ENCODE measurements at regions not wholly inside any gene's neighbourhood (a gene's known extent, or its start where the extent isn't known, plus 50 kb on each side); places are given as distances from the start of the nearest gene placed in this dataset.

DNA sequence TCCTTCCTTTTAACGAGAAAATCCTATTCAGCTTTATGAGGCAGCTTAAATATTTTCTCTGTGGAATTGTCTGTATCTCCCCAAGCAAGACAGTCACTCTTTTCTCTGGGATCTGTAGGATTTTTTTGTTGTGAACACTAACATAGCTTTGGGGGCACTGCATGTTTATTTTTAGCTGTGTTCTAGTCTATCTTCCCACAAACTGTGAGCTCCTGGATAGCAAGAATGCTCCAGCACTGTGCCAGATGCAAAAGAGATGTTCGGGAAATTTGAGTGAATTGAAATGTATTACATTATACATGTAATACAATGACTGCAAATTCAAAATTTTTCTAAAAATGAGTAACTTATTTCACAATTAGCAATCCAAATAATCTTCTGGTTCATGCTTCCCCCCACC is 282.2 kb downstream of the PLPP3 start:
- TF ChIP-seq, protein P1, sequence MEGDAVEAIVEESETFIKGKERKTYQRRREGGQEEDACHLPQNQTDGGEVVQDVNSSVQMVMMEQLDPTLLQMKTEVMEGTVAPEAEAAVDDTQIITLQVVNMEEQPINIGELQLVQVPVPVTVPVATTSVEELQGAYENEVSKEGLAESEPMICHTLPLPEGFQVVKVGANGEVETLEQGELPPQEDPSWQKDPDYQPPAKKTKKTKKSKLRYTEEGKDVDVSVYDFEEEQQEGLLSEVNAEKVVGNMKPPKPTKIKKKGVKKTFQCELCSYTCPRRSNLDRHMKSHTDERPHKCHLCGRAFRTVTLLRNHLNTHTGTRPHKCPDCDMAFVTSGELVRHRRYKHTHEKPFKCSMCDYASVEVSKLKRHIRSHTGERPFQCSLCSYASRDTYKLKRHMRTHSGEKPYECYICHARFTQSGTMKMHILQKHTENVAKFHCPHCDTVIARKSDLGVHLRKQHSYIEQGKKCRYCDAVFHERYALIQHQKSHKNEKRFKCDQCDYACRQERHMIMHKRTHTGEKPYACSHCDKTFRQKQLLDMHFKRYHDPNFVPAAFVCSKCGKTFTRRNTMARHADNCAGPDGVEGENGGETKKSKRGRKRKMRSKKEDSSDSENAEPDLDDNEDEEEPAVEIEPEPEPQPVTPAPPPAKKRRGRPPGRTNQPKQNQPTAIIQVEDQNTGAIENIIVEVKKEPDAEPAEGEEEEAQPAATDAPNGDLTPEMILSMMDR (IDR thresholded peaks at IDR 0.05; ENCODE audit: control extremely low read depth in 1 of 3, insufficient read depth in 1 of 3, low read depth in 1 of 3, low read length in 3 of 3), result no peak
- TF ChIP-seq POLR2A (IDR thresholded peaks at IDR 0.05; ENCODE audit: control extremely low read depth in 1 of 2, low read depth in 2 of 2, low read length in 2 of 2) (no peak), TCF12 (IDR thresholded peaks at IDR 0.05; ENCODE audit: low read depth, low read length) (no peak), RNF2 (IDR thresholded peaks at IDR 0.05; ENCODE audit: borderline replicate concordance, low read depth, low read length, missing control alignments, poor library complexity, severe bottlenecking) (no peak), GABPA (IDR thresholded peaks at IDR 0.05; ENCODE audit: borderline replicate concordance, insufficient read depth, low read length) (no peak), EZH2 (IDR thresholded peaks at IDR 0.05; ENCODE audit: low read depth, low read length, severe bottlenecking) (no peak), SRF (IDR thresholded peaks at IDR 0.05; ENCODE audit: low read depth, low read length) (no peak), EGR1 (IDR thresholded peaks at IDR 0.05; ENCODE audit: borderline replicate concordance, low read depth, low read length) (no peak), JUND (IDR thresholded peaks at IDR 0.05; ENCODE audit: low read length) (no peak), FOSL1 (IDR thresholded peaks at IDR 0.05; ENCODE audit: insufficient read depth, low read depth, low read length) (no peak), PHF8 (conservative IDR thresholded peaks at IDR 0.05; ENCODE audit: low read depth, low read length) (no peak)
